Chondrocyte (in vitro differentiated cells): ENCODE measurements at regions not wholly inside any gene's neighbourhood (a gene's known extent, or its start where the extent isn't known, plus 50 kb on each side); places are given as distances from the start of the nearest gene placed in this dataset.

Experiments used
- DNase-seq: peaks from one replicate; pipeline ENCODE4 v3.0.0; 2021; ENCODE audit warnings: mixed read lengths, low spot score
- H3K27ac Mint-ChIP-seq: one replicate; pipeline ENCODE4 v1.8.0; 2021; ENCODE audit warnings: mild to moderate bottlenecking, moderate library complexity, mixed read lengths; ENCODE audit not compliant: unreplicated experiment
- H3K27me3 Mint-ChIP-seq: 2 replicates; pipeline ENCODE4 v1.8.0; 2021; ENCODE audit warnings: low read depth, mixed read lengths
- H3K36me3 Mint-ChIP-seq: 2 replicates; pipeline ENCODE4 v1.8.0; 2021; ENCODE audit warnings: low read depth, mixed read lengths
- H3K4me1 Mint-ChIP-seq: 2 replicates; pipeline ENCODE4 v1.8.0; 2021; ENCODE audit warnings: low read depth, mild to moderate bottlenecking, mixed read lengths
- H3K4me3 Mint-ChIP-seq: one replicate; pipeline ENCODE4 v1.8.0; 2021; ENCODE audit warnings: mild to moderate bottlenecking, moderate library complexity, mixed read lengths; ENCODE audit not compliant: unreplicated experiment
- H3K9me3 Mint-ChIP-seq: 2 replicates; pipeline ENCODE4 v1.8.0; 2021; ENCODE audit warnings: low read depth, mixed read lengths
- CTCF ChIP-seq: fragments of 200-600 bp; sonication (generic); IDR thresholded peaks from 2 replicates; pipeline ENCODE4 v1.5.0; 2021; ENCODE audit warnings: antibody characterized with exemption, mild to moderate bottlenecking, moderate library complexity

GRCh38 chr3:117842086-117842485, 1132.5 kb downstream of the TUSC7 start:
- Mint-ChIP-seq H3K36me3 (no peaks in the 10 kb centered on the region), H3K27me3 (peaks cover 7% of the 10 kb centered on the region), H3K4me1 (peaks cover 4% of the 10 kb centered on the region), H3K4me3 (no peak overlapping the region), H3K27ac (no peak overlapping the region), H3K9me3 (no peaks in the 10 kb centered on the region)
- TF ChIP-seq CTCF, result no peak
- DNase-seq, result no peak

- Mint-ChIP-seq H3K9me3 (no peaks in the 10 kb centered on the region), H3K27me3 (peaks cover 8% of the 10 kb centered on the region), H3K36me3 (no peaks in the 10 kb centered on the region), H3K4me1 (peaks cover 6% of the 10 kb centered on the region), H3K27ac (no peak overlapping the region), H3K4me3 (no peak overlapping the region)
- TF ChIP-seq CTCF, result no peak
- no peak for DNase-seq
These were observed 1133.8 kb downstream of the TUSC7 start for GRCh38 chr3:117843356-117843755.

- no peaks in the 10 kb centered on the region for H3K36me3 Mint-ChIP-seq
- TF ChIP-seq CTCF, result no peak
- H3K27ac Mint-ChIP-seq, result no peak overlapping the region
- peaks cover 6% of the 10 kb centered on the region for H3K4me1 Mint-ChIP-seq
- peaks cover 10% of the 10 kb centered on the region for H3K27me3 Mint-ChIP-seq
- no peak for DNase-seq
- no peak overlapping the region for H3K4me3 Mint-ChIP-seq
- no peaks in the 10 kb centered on the region for H3K9me3 Mint-ChIP-seq
These were observed 1135.1 kb downstream of the TUSC7 start for GRCh38 chr3:117844676-117845075.

GRCh38 chr3:117846238-117846637, 1136.7 kb downstream of the TUSC7 start:
- no peaks in the 10 kb centered on the region for H3K9me3 Mint-ChIP-seq
- H3K36me3 Mint-ChIP-seq, result no peaks in the 10 kb centered on the region
- DNase-seq, result no peak
- H3K27me3 Mint-ChIP-seq, result peaks cover 11% of the 10 kb centered on the region
- no peak for TF ChIP-seq CTCF
- no peak overlapping the region for H3K4me3 Mint-ChIP-seq
- H3K27ac Mint-ChIP-seq, result no peak overlapping the region
- peaks cover 6% of the 10 kb centered on the region for H3K4me1 Mint-ChIP-seq

GRCh38 chr3:117848606-117849005, 1139.0 kb downstream of the TUSC7 start:
- Mint-ChIP-seq H3K4me1 (peaks cover 6% of the 10 kb centered on the region), H3K4me3 (no peak overlapping the region), H3K36me3 (no peaks in the 10 kb centered on the region), H3K9me3 (peaks cover 4% of the 10 kb centered on the region), H3K27ac (no peak overlapping the region), H3K27me3 (peaks cover 14% of the 10 kb centered on the region)
- no peak for TF ChIP-seq CTCF
- no peak for DNase-seq
